GM19099 (cell line): ENCODE measurements at regions not wholly inside any gene's neighbourhood (a gene's known extent, or its start where the extent isn't known, plus 50 kb on each side); places are given as distances from the start of the nearest gene placed in this dataset.

Experiments used
- POLR2A ChIP-seq: IDR thresholded peaks from 3 replicates; pipeline ENCODE4 v1.6.1; 2011; ENCODE audit warnings: low read depth; ENCODE audit not compliant: insufficient read length; ENCODE audit errors: extremely low read depth

DNA sequence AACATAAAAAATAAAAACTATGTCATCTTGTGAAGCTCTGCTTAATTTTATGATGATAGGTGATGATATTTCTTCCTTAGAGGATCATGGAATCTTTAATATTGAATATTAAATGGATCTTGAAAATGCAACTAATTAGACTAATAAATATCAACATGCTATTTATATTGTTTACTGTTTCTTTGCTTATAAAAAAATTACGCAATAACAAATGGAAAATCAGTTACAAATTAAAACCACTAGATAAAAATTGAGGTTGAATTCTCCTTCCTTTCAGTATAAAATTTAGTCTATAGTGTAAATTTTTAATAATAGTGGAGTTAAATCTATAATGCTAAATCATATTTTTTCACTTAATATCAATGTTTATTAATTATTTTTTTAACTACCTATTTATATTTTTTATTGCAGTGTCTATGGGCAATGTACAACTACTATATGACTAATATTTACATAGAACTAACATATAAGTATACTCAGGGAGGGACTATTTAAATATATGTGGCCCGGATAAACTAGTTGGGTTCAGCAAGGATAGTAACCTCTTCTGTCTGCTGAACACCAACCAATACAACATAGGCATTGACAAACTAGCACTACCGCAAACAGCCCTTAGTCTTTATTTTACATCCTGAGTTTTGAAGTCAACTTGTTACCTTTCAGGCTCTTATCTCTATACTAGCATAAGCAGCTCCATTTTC is 628.0 kb downstream of the EFNB2 start:
- TF ChIP-seq POLR2A: no peak

- TF ChIP-seq POLR2A: no peak
Measured at GRCh38 chr13:105906746-105907145, 628.7 kb downstream of the EFNB2 start.

- TF ChIP-seq POLR2A: no peak
Measured at GRCh38 chr13:105904034-105904742, 631.3 kb downstream of the EFNB2 start.

- no peak for TF ChIP-seq POLR2A
Measured at GRCh38 chr13:105902396-105902795, 633.1 kb downstream of the EFNB2 start.

GRCh38 chr13:105897575-105897974 is 637.9 kb downstream of the EFNB2 start:
- no peak for TF ChIP-seq POLR2A

DNA sequence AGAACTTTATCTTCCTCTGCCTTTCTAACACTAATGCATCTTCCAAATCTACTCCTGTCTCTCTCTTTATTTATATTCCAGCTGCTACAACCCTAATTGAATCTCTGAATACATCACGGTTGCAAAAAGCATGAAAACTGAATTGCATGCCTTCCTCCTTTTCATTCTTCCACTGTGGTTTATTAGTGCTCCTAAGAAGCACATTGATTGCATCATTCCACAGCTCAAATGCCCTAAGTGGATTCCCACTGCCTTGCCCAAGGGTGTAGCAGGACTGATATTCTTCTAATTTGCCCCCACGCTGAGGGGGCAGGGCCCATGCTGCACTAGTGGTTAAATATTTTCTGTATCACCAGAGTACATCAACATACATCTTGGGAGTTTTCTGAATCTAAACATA is 640.8 kb downstream of the EFNB2 start:
- no peak for TF ChIP-seq POLR2A

DNA sequence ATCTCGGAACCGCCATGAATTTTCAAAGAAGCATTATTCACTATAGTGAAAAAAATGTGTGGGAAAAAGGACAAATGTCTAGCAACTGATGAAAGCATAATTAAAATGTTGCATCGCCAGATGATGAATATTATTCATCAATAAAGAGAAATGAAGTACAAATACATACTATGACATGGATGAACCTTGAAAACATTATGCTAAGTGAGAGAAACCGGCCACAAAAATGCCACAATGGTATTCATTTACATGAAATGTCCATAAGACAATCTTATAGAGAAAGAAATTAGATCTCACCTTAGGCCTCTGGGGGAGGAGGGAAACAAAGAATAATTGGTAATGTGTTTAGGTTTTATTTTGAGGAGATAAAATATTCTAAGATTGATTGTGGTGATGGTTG is 645.0 kb downstream of the EFNB2 start:
- TF ChIP-seq POLR2A: no peak

DNA sequence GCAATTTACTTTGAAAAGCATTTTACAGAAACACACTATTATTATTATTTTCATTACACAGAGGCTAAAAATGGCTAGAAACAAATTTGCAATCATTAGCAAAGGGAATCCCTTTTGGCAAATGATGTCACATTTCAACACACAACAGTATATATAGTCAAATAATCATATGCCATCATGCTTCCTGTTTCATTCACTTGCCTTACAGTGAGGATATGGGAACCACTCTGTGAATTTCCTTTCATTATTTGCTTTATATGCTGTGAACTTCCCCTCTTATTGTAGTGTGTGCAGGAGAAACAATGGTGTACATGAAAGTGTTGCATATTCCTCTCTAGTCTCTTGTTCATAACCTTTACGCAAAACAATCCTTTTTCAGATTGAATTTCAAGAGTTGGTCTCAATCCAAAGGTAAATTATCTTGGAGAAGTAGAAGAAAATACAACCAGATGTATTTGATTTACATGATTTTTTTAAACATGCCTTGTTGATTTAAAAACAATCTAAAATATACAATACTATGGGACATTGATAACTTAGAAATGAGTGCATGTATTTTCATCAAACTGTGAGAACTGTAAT is 657.3 kb downstream of the EFNB2 start:
- TF ChIP-seq POLR2A: no peak

DNA sequence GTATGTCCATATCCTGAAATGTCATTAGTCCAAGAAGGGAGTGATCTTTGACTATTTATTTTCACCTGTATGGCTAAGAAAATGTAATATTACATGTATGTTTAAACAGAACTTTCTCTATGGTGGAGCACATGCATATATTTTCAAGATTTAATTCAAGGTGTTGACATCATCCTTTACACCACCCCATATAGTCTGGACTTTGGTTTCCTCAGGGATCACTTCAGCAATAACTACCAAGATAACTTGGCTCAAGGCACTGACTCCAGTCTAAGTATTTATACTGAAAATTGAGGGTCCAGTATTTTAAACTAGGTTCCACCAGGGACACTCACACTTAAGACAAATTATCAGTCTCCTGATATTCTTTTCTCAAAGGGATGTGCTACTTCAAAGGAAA is 660.6 kb downstream of the EFNB2 start:
- no peak for TF ChIP-seq POLR2A

DNA sequence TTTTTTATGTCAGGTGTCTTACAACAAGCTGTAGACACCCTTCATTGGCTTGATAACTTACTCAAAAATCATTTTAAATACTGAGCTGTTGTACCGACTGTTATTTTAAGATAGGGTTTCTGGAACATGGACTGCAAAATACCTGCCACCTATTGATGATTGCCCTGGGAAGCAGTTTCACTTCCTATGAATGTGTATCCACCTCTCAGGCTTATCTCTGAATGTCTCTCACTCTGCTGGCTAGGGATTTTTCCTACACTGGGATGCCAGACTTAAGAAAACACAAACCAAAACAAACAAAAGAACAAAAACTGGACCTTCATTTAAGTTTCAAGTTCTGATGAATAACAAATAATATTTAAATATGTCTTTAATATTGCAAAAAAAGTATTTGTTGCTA is 663.7 kb downstream of the EFNB2 start:
- TF ChIP-seq POLR2A: no peak

- TF ChIP-seq POLR2A: no peak
Measured at GRCh38 chr13:105871326-105871725, 664.1 kb downstream of the EFNB2 start.

DNA sequence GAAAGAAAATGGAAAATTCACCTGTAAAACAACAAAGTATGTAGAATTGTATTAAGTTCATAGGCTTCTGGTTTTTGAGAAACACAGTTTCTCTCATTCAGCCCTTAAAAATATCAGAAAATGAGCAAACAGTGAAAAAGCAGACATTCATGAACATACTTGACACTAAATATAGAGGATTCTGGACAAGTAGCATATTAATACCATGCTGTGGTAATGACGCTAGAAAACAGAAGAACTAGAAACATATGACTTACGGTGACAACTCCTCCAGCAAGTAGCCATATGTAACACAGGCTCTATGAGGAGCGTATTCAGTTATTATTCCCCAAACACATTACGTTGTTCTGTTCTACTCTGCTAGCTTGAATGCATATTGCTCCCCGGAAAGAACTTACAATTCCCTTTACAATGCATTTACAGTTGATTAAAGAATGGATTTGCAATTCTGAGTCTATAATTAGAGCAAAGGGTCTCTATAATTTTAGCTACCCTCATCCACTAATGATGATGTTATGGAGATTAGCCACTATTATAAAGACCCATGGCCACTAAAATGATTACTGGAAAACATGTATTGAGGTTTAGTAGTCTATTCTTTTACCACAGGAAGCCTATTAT is 672.1 kb downstream of the EFNB2 start:
- no peak for TF ChIP-seq POLR2A

DNA sequence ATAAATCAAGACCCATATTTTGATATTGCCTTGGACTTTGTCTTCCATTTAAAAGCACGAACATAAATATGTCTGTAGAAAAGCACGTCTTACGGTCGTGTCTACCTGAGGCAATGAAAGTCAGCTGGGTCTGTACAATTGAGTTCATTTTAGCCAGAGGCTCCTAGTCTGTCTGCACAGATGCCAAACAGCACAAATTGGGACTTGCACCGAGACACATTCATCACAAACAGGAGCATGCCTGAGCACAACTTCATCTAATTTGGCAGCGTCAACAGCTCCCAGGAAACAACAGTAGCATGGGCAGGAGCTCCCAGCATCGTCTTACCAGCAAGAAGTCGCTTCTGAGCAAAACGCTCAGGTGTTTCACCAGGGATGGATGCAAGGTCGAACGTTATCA is 687.0 kb downstream of the EFNB2 start:
- TF ChIP-seq POLR2A: no peak

- TF ChIP-seq POLR2A: no peak
Measured at GRCh38 chr13:105847527-105848291, 687.8 kb downstream of the EFNB2 start.

GRCh38 chr13:105846923-105847322 is 688.5 kb downstream of the EFNB2 start:
- TF ChIP-seq POLR2A: no peak
